Astrocyte (in vitro differentiated cells and primary cell): ENCODE measurements at regions not wholly inside any gene's neighbourhood (a gene's known extent, or its start where the extent isn't known, plus 50 kb on each side); places are given as distances from the start of the nearest gene placed in this dataset.

Source experiments
- CTCF ChIP-seq: IDR thresholded peaks from 2 replicates; pipeline ENCODE4 v1.5.1; 2011; ENCODE audit warnings: low read depth, mild to moderate bottlenecking, inconsistent platforms, low read length, moderate library complexity; ENCODE audit not compliant: insufficient read depth
- EZH2 ChIP-seq: IDR thresholded peaks from 2 replicates; pipeline ENCODE4 v1.6.1; 2012; ENCODE audit warnings: mild to moderate bottlenecking, low read length, inconsistent platforms; ENCODE audit not compliant: insufficient read depth

DNA sequence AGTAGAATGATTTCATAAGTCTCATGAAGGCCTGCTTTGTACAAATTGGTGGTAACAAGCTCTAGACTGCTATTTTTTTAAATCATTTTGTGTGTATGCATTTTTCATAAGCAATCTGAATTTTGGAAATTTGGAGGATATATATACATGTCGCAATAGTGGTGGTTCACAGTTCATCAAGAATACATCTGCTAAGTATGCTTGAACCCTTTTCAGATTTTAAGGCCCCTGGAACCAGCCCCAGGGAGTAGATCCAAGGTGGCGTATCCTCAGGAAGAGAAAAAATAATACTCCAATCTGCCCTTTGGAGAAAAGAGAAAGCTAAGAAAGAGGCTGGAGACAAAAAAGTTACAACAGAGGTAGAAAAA lies 141.6 kb downstream of the HINT1 start:
- TF ChIP-seq CTCF (no peak), EZH2 (no peak)
